Fibroblast of lung (primary cell): ENCODE measurements at regions not wholly inside any gene's neighbourhood (a gene's known extent, or its start where the extent isn't known, plus 50 kb on each side); places are given as distances from the start of the nearest gene placed in this dataset.
A peak's percentile ranks its signal among the peaks of the same experiment; 100 is the strongest.

Experiments used
- DNase-seq, 2 donors: peaks; one replicate each; pipeline versions ENCODE4 v3.0.0 to v3.0.0-alpha.2; 2010; ENCODE audit warnings: low read depth in 2 of 2
- H2AFZ ChIP-seq: 2 replicates; pipeline ENCODE4 v1.5.1; 2012; ENCODE audit warnings: low read length, control low read depth, inconsistent platforms
- H3K27ac ChIP-seq: 2 replicates; pipeline ENCODE4 v1.5.1; 2011; ENCODE audit warnings: low read length, control low read depth; ENCODE audit not compliant: insufficient read depth
- H3K27me3 ChIP-seq: 2 replicates; pipeline ENCODE4 v1.5.1; 2011; ENCODE audit warnings: mild to moderate bottlenecking, low read length; ENCODE audit not compliant: control insufficient read depth, insufficient read depth
- H3K36me3 ChIP-seq: 2 replicates; pipeline ENCODE4 v1.5.1; 2011; ENCODE audit warnings: low read length; ENCODE audit not compliant: control insufficient read depth, insufficient read depth
- H3K4me1 ChIP-seq: 2 replicates; pipeline ENCODE4 v1.5.1; 2011; ENCODE audit warnings: low read length; ENCODE audit not compliant: control insufficient read depth, insufficient read depth; ENCODE audit errors: extremely low read depth
- H3K4me2 ChIP-seq: 2 replicates; pipeline ENCODE4 v1.5.1; 2011; ENCODE audit warnings: low read length, control low read depth; ENCODE audit not compliant: insufficient read depth; ENCODE audit errors: extremely low read depth
- H3K4me3 ChIP-seq, 4 experiments: fragments of 200-600 bp in 1 of 4; sonication (generic) in 1 of 4; replicated peaks in 1 of 4; 2 replicates each; pipeline ENCODE4 v1.5.1; 2011 to 2016; ENCODE audit warnings: low read length in 4 of 4, low read depth in 3 of 4, mild to moderate bottlenecking in 3 of 4, control low read depth in 2 of 4, inconsistent platforms in 1 of 4, mixed read lengths in 1 of 4; ENCODE audit not compliant: insufficient read depth in 1 of 4; ENCODE audit errors: control extremely low read depth in 1 of 4
- H3K79me2 ChIP-seq: 2 replicates; pipeline ENCODE4 v1.5.1; 2012; ENCODE audit warnings: mild to moderate bottlenecking, low read length, inconsistent platforms; ENCODE audit not compliant: control insufficient read depth, insufficient read depth
- H3K9ac ChIP-seq: 2 replicates; pipeline ENCODE4 v1.5.1; 2011; ENCODE audit warnings: mild to moderate bottlenecking, low read length, control low read depth; ENCODE audit not compliant: insufficient read depth
- H3K9me3 ChIP-seq: 2 replicates; pipeline ENCODE4 v1.5.1; 2012; ENCODE audit warnings: low read depth, low read length; ENCODE audit not compliant: control insufficient read depth, insufficient read depth
- H4K20me1 ChIP-seq: 2 replicates; pipeline ENCODE4 v1.5.1; 2011; ENCODE audit warnings: low read length; ENCODE audit not compliant: control insufficient read depth, insufficient read depth; ENCODE audit errors: extremely low read depth
- CTCF ChIP-seq, 2 donors: IDR thresholded peaks in 1 of 2; conservative IDR thresholded peaks in 1 of 2; 1 replicate in 1 of 2; 2 replicates in 1 of 2; pipeline ENCODE4 v1.5.1; 2011 to 2012; ENCODE audit warnings: low read length in 2 of 2, control low read depth in 1 of 2, inconsistent platforms in 1 of 2, low read depth in 1 of 2, mild to moderate bottlenecking in 1 of 2
- EZH2 ChIP-seq: IDR thresholded peaks from 2 replicates; pipeline ENCODE4 v1.5.1; 2012; ENCODE audit warnings: low read length, control low read depth, mild to moderate bottlenecking; ENCODE audit errors: missing control alignments

- H3K9me3 ChIP-seq = no peaks in the 10 kb centered on the region
- no peaks in the 10 kb centered on the region for H3K79me2 ChIP-seq
- peaks cover 2% of the 10 kb centered on the region for H3K4me1 ChIP-seq
- no peak overlapping the region for H3K27ac ChIP-seq
- TF ChIP-seq EZH2 (no peak), CTCF (conservative IDR thresholded peaks at IDR 0.05 in 1 of 2, IDR thresholded peaks at IDR 0.05 in 1 of 2; ENCODE audit: low read depth in 1 of 2, low read length in 2 of 2) (no peak)
- no peak overlapping the region for H3K4me2 ChIP-seq
- H4K20me1 ChIP-seq = no peaks in the 10 kb centered on the region
- no peak for DNase-seq
- no peak overlapping the region for H2AFZ ChIP-seq
- H3K4me3 ChIP-seq = no peak overlapping the region
- H3K9ac ChIP-seq = no peak overlapping the region
- H3K27me3 ChIP-seq = no peaks in the 10 kb centered on the region
- no peaks in the 10 kb centered on the region for H3K36me3 ChIP-seq
These were observed 85.9 kb upstream of the MDM1 start for GRCh38 chr12:68418137-68418460.

- H3K36me3 ChIP-seq = no peaks in the 10 kb centered on the region
- H3K9ac ChIP-seq = no peak overlapping the region
- no peaks in the 10 kb centered on the region for H4K20me1 ChIP-seq
- H3K9me3 ChIP-seq = no peaks in the 10 kb centered on the region
- no peak overlapping the region for H3K4me3 ChIP-seq
- H3K79me2 ChIP-seq = no peaks in the 10 kb centered on the region
- no peaks in the 10 kb centered on the region for H3K27me3 ChIP-seq
- H3K4me1 ChIP-seq = peaks cover 2% of the 10 kb centered on the region
- H2AFZ ChIP-seq = peak overlapping the region; percentile 45
- no peak overlapping the region for H3K27ac ChIP-seq
- peak; percentile 28 to 78 for DNase-seq
- TF ChIP-seq EZH2 (no peak), CTCF (conservative IDR thresholded peaks at IDR 0.05 in 1 of 2, IDR thresholded peaks at IDR 0.05 in 1 of 2; ENCODE audit: low read depth in 1 of 2, low read length in 2 of 2) (no peak)
- H3K4me2 ChIP-seq = peak overlapping the region; percentile 64
These were observed 88.3 kb upstream of the MDM1 start for GRCh38 chr12:68420225-68421010.

- peaks cover 2% of the 10 kb centered on the region for H3K4me1 ChIP-seq
- no peak overlapping the region for H3K4me3 ChIP-seq
- H4K20me1 ChIP-seq = no peaks in the 10 kb centered on the region
- no peak overlapping the region for H2AFZ ChIP-seq
- H3K27me3 ChIP-seq = no peaks in the 10 kb centered on the region
- H3K9ac ChIP-seq = no peak overlapping the region
- H3K4me2 ChIP-seq = no peak overlapping the region
- H3K79me2 ChIP-seq = no peaks in the 10 kb centered on the region
- H3K9me3 ChIP-seq = no peaks in the 10 kb centered on the region
- H3K27ac ChIP-seq = no peak overlapping the region
- no peak for DNase-seq
- no peaks in the 10 kb centered on the region for H3K36me3 ChIP-seq
- no peak for TF ChIP-seq EZH2
- TF ChIP-seq CTCF (conservative IDR thresholded peaks at IDR 0.05 in 1 of 2, IDR thresholded peaks at IDR 0.05 in 1 of 2; ENCODE audit: low read depth in 1 of 2, low read length in 2 of 2) = no peak
These were observed 90.0 kb upstream of the MDM1 start for GRCh38 chr12:68422159-68422558.
